GM18508 (cell line): ENCODE measurements at regions not wholly inside any gene's neighbourhood (a gene's known extent, or its start where the extent isn't known, plus 50 kb on each side); places are given as distances from the start of the nearest gene placed in this dataset.
"Not testable (repeated sequence)": the region's sequence is repeated elsewhere in the genome, so short reads cannot be mapped to it uniquely, and the experiment has no call there.

Source experiments
- ATAC-seq: cut with Tn5 transposase; IDR thresholded peaks from one replicate; pipeline ENCODE4 v1.9.1; 2021; ENCODE audit warnings: moderate number of reproducible peaks; ENCODE audit not compliant: insufficient read depth, unreplicated experiment

DNA sequence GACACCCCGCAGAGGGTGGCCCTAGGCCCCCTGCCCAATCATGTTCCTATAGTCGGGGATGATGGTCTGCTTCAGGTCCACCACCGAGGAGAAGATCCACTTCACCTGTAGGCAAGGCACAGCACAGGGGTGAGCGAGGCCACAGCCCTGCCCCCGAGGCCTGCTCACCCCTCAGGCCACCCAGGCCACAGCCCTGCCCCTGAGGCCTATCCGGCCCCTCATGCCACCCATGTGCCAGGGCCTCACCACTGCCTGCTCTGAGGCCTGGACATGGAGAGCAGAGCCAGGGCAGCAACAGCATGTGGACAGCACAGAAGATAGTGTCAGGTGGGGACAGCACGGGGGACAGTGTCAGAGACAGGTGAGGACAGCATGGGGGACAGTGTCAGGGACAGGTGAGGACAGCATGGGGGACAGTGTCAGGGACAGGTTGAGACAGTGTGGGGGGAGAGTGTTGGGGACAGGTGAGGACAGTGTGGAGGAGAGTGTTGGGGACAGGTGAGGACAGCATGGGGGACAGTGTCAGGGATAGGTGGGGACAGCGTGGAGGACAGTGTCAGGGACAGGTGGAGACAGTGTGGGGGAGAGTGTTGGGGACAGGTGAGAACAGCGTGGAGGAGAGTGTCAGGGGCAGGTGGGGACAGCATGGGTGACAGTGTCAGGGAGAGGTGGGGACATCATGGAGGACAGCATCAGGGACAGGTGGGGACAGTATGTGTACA, 239.7 kb downstream of the TMEM121 start:
- ATAC-seq = no peak

DNA sequence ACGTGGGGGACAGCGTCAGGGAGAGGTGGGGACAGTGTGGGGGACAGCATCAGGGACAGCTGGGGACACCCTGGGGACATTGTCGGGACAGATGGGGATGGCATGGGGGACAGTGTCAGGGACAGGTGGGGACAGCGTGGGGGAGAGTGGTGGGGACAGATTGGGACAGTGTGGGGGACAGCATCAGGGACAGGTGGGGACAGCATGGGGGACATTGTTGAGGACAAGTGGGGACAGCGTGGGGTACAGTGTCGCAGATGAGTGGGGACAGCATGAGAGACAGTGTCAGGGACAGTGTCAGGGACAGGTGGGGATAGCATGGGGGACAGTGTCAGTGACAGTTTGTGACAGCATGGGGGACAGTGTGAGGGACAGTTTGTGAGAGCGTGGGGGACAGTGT, 240.9 kb downstream of the TMEM121 start:
- ATAC-seq = no peak

DNA sequence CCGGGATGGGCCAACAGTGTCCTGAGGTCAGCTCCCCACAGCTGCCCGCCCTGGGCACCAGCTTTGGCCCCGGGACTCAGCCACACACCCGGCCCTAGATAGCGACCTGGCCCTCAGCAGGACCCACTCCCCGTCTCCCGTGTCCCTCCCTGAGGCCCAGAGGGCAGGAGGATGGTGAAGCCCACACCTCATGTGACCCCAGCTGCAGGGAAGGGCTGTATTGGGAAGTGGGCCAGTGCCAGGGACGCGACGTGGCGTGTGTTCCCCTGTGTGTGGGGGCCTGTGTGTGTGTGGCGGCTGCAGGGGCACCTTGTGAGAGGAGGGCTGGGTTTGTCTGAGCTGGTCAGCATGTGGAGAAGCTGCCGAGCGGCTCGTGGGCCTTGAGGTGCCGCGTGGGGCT, 241.7 kb downstream of the TMEM121 start:
- not testable (repeated sequence) for ATAC-seq

DNA sequence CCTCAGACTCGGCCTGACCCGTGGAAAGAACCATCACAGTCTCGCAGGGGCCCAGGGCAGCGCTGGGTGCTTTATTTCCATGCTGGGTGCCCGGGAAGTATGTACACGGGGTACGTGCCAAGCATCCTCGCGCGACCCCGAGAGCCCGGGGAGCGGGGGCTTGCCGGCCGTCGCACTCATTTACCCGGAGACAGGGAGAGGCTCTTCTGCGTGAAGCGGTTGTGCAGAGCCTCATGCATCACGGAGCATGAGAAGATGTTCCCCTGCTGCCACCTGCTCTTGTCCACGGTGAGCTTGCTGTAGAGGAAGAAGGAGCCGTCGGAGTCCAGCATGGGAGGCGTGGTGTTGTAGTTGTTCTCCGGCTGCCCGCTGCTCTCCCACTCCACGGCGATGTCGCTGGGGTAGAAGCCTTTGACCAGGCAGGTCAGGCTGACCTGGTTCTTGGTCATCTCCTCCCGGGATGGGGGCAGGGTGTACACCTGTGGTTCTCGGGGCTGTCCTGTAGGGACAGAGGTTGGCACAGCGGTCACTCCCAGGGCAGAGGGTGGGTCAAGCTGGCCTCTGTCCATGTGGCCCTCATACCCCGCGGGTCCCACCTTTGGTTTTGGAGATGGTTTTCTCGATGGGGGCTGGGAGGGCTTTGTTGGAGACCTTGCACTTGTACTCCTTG, 242.8 kb downstream of the TMEM121 start:
- not testable (repeated sequence) for ATAC-seq

DNA sequence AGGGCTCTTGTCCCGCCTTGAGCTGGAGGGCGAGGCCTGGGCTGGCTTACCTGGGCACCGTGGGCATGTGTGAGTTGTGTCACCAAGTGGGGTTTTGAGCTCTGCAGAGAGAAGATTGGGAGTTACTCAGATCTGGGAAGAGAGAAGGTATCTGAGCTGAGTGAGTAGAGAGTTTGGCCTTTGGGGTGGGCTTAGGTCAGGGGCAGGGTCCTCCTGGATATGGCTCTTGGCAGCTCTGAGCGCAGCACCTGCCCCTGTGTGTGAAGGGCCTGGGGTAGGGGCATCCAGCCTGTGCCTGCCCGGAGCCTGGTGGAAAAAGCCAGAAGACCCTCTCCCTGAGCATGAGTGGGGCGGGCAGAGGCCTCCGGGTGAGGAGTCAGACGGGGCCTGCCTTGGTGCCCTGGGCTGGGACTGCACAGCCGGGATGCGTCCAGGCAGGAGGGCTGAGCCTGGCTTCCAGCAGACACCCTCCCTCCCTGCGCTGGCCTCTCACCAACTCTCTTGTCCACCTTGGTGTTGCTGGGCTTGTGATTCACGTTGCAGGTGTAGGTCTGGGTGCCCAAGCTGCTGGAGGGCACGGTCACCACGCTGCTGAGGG, 244.3 kb downstream of the TMEM121 start:
- not testable (repeated sequence) for ATAC-seq

DNA sequence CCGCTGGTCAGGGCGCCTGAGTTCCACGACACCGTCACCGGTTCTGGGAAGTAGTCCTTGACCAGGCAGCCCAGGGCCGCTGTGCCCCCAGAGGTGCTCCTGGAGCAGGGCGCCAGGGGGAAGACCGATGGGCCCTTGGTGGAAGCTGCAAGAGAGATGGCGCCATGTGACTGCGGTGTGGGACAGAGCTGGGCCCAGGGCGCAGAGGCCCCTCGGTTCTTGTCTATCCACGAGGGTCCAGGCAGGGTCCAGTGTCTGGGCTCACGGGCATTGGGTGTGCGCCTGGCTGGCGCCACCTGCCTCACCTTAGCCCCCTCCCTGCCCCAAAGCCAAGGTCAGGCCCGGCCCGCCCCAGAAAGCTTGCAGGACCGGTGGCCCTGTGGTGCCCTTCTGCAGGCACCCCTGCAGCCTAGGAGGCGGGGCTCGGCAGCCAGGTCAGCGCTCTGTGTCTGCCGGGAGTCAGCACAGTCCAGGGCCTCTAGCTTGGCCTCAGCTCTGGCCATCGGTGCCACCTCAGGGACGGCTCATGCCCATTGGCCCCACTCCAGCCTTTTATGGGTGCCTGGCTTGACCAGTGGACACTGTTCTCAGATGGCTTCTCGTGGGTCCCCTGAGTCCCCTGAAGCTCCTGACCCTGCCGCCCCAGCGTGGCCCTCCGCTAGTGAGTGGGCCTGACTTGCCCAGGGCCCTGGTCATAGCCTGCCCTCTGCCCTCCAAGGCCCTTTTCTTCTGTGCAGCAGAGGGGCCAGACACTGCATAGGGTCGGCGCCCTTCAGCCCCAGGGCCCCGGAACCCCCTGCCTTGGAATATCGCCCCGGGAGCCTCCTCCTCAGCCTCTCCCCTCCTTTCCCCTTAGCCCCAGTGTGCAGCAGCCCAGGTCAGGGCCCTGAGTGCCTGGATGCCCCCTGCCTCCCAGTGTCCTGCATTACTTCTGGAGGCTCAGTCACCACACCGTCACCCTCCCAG, 245.2 kb downstream of the TMEM121 start:
- not testable (repeated sequence) for ATAC-seq

- not testable (repeated sequence) for ATAC-seq
Observed at GRCh38 chr14:105772710-105773250, 246.4 kb downstream of the TMEM121 start.

DNA sequence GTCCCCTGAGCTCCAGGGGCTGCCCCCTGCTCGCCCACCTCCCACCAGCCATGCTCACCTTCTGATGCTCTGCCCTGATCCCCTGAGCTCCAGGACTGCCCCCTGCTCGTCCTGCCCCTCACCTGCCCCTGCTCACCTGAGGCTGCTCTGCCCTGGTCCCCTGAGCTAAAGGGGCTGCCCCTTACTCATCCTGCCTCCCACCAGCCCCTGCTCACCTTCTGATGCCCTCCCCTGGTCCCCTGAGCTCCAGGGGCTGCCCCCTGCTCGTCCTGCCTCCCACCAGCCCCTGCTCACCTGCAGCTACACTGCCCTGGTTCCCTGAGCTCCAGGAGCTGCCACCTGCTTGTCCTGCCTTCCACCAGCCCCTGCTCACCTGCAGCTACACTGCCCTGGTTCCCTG, 247.2 kb downstream of the TMEM121 start:
- no peak for ATAC-seq

DNA sequence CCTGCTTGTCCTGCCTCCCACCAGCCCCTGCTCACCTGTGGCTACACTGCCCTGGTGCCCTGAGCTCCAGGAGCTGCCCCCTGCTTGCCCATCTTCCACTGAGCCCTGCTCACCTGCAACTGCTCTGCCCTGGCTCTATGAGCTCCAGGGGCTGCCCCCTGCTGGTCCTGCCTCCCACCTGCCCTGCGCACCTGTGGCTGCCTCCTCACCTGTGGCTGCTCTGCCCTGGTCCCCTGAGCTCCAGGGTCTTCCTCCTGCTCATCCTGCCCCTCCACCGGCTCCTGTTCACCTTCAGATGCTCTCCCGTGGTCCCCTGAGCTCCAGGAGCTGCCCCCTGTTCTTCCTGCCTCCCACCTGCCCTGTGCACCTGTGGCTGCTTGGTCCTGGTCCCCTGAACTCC, 247.6 kb downstream of the TMEM121 start:
- no peak for ATAC-seq

DNA sequence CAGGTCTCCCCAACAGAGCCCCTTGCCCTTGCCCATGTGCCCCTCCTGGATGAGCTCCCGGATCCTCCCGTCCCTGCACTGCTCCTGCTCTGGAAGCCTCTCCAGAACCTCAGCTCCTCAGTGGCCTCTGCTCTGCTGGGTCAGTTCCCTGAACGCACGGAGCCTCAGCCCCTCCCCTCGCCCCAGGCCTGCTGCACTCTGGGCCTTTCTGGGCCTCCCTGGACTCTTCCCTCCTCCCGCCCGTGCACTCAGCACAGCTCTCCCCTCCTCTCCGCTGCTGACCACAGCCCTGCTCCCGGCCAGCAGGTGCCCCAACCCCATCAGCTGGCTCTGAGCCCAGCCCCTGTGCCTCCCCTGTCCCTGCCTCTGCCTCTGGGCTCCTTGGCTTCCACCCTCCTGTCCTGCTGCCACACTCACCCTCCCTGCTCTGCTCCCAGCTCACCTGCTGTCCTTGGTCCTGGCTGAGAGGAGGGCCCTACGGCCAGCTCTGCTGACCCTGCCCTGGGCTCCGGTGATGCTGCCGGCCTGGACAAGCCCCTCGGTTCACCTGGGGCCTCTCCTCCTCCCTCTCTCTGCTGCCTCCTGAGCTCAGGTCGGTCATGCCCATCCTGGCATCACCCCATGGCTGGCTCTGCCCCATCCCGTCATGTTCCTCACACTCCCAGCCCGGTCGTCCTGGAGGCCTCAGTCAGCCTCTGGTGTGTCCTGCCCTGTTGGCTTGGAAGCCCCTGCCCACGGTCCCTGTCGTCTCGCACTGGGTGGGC, 248.4 kb downstream of the TMEM121 start:
- ATAC-seq = not testable (repeated sequence)

- not testable (repeated sequence) for ATAC-seq
Observed at GRCh38 chr14:105775349-105775923, 249.1 kb downstream of the TMEM121 start.

DNA sequence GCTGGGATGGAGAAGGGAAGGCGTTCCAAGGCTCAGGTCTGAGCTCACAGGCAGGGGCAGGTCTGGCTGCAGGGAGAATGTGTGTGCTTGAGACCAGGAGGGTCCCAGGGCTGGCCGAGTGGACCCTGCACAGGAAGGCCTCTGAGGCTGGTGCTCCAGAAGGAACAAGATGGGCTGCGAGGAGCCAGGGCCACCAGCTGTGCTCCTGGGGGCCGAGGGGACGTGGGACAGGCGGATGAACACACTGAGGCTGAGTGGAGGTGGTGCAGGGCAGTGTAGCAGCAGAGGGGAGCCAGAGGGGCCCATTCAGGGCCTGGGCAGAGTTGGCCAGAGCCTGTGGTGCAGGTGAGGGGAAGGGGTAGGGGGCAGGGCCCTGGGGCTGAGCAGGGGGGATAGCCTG, 249.7 kb downstream of the TMEM121 start:
- ATAC-seq = not testable (repeated sequence)

- ATAC-seq = no peak
Observed at GRCh38 chr14:105776924-105777323, 250.5 kb downstream of the TMEM121 start.

DNA sequence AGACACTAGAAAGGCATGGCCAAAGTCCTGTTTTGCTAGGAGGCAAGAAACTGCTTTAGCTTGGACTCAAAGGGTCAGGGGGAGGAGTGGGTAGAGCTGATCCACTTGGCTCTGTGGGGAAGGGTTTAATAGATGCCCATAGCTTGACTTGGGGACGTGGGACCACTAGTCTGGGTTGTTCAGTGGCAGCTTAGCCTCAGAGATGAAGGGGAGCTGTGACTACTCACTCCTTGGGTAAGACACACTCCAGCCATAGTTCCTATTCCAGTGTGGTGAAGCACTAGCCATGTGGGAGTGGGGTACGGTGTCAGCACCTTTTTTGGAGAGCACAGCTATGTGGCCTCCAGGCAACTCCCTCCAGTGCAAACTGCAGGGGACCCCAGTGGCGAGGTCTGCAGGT, 257.3 kb downstream of the TMEM121 start:
- no peak for ATAC-seq

GRCh38 chr14:105793836-105794235, 267.5 kb downstream of the TMEM121 start:
- ATAC-seq = no peak

DNA sequence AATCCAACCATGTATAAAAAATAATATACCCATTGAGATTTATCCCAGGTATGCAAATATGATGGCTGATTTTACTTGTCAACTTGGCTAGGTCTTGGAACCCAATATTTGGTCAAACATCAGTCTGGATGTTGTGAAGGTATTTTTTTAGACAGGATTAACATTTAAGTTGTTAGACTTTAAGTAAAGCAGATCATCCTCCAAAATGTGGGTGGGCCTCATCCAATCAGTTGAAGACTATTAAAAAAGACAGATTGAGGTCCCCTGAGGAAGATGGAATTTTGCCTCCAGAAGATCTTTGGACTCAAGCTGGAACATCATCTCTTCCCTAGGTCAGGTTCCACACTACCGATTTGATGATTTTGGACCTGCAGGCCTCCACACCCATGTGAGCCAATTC, 271.2 kb downstream of the TMEM121 start:
- no peak for ATAC-seq

DNA sequence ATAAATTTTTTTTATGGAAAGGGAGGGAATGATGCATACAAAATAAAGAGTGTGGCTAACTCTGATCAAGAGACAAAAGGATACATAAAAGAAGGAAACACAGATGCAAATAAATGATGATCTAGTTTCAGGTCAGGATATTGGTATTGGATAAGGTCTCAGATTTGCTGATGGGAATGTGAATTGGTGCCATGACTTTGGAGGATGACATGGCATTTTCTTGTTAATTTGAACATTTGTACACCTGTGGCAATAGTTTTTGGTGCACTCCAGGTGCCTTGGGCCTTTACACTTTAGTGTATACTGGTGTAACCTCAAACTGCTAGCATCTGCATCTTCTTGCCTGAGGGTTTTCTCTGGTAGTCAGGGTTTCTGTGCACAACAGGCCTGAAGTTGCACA, 279.3 kb downstream of the TMEM121 start:
- no peak for ATAC-seq

- ATAC-seq = no peak
Observed at GRCh38 chr14:105806568-105806967, 280.2 kb downstream of the TMEM121 start.
